NCI-H1436 treated with DMSO at 0.1 percent for 48 hours (cell line): ENCODE measurements at regions not wholly inside any gene's neighbourhood (a gene's known extent, or its start where the extent isn't known, plus 50 kb on each side); places are given as distances from the start of the nearest gene placed in this dataset.
"Not testable (repeated sequence)": the region's sequence is repeated elsewhere in the genome, so short reads cannot be mapped to it uniquely, and the experiment has no call there.

Source experiments
- DNase-seq: peaks from one replicate; lab custom pipeline; 2025; lab: John Stamatoyannopoulos, UW

DNA sequence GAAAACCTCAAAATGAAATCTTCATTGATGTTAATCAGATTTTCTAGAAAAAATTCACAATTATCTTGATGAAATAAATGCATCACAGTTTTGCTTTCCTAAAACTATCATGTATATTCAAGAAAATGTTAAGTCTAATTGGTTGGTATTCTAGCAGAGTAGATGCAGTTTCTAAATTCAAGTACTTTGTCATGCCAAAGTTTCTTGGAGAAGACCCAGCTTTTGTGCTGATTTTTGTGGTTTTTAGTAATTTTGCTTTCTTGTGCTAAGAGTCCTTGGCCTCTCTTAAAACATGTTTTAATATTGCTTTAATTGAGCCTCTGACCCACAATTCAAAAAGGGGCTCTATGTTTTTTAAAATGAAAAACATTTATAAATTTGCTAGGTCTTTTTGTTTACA is 924.8 kb upstream of the PTPRD start:
- DNase-seq = no peak

DNA sequence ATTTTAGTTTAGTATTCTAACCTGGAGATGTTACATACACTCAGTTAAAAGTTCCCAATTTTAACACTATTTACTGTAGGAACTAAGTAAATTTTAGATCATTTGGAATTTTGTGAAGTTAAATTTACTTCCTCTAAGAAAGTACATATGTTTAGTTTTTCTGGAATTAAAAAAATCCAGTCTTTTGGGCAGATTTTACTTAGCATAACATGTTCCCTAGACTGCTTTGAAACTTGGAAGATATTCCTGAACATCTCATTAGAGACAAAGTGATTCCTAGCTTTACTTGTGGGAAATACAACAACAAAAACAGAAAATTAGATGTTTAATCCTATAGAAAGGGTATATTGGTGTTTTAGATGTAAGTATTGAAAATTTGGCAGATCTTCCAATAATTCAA is 930.0 kb upstream of the PTPRD start:
- no peak for DNase-seq

DNA sequence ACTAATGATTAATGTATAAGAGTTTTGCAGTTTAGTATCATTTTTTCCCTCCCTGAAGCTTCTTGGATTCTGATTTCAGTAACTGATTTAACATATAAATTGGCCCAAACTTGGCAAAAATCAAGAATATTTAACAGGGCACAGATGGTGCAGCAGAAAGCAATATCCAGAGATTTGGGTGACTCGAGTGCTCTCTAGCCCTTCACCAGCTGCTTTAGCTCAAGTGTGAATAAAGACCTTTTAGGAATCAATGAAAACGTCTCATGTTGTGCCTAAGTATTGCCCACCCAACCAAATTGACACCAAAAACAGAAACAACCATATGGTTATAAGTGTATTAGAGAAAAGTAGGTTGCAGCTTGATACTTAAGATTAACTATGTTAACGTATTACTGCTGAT is 933.4 kb upstream of the PTPRD start:
- DNase-seq = no peak

DNA sequence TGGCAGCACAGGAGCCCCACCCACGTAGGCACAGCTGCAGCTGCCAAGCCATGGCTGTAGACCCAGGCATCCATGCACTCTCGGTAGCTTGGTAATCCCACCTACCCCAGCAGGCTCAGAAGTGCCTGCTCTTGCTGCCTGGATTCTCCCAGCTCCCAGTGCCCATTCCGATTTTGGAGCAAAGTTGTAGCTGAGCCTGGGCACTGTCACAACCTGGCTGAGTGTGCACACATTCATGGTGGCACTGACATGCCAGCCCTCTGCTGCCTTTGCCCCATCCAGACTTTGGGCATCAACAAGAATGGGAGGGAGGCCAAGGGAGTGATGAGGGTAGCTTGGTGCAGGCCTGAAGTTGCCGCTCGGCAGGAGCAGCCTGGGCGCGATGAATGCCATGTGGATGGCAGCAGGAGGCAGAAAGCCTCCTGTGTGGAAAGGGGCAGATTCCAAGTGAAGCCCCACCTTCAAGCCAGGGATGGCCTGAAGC is 936.6 kb upstream of the PTPRD start:
- DNase-seq = no peak

DNA sequence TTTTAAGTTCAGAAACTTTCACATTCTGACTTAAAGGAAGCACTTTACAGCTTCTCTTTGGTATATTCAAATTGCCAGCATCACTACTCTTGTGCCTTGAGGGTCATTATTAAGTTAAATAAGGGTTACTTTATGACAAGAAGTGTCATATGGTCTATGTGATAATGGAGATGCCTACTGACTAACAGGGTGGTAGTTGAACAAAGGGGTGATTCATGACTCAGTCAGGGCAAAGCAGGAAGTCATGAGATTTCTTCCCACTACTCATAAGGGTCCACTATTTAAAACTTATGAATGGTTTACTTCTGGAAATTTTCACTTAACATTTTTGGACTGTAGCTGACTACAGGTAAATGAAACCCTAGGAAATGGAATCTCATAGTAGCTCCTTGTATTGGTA is 938.3 kb upstream of the PTPRD start:
- DNase-seq = no peak

DNA sequence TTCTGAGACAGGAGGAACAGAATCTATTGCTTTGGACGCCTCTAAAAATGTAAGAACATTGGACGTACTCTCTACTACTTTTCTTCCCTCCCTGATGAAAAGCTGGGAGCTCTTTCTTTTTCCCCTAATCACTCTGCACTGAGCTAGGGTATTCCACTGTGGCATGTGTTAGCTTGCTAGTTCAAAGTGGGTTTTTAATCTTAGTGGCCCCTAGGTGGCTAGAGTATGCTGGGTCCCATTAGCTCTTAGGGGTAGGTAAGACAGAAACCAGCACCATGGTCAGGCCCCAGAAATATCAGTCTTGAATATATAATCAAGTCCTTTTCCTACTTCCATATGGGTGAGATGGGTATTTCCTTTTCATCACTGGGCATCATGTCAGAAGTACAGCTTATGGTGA is 945.2 kb upstream of the PTPRD start:
- no peak for DNase-seq

DNA sequence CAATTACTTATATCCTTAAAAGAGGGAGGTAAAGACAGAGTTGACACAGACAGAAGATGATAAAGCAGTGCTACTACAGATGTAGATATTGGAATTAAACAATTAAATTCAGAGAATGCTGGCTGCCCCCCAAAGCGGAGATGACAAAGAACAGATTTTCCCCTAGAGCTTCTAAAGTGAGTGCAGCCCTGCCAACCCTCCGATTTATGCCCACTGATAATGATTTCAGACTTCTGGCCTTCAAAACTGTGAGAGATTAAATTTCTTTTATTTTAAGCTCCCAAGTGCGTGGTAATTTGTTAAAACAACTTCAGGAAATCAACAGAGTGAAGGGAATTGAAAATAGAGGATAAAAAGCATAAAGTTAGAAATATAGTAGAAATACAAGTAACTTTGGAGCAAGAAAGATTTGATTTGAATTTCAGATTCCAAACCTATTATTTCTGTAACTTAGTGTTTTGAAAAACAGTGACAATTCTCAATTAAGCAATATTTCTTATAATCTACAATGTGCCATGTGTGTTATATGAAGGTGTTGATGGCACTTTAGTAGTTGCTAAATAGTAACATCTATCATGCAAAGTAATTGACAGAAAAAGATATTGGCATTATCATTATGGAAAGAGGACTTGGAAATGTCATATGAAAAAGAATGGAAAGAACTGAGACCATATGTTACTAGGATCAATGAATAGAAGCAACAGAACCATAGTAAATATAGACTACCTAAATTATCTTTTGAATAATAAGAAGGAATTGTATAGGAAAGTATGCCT is 946.4 kb upstream of the PTPRD start:
- no peak for DNase-seq

DNA sequence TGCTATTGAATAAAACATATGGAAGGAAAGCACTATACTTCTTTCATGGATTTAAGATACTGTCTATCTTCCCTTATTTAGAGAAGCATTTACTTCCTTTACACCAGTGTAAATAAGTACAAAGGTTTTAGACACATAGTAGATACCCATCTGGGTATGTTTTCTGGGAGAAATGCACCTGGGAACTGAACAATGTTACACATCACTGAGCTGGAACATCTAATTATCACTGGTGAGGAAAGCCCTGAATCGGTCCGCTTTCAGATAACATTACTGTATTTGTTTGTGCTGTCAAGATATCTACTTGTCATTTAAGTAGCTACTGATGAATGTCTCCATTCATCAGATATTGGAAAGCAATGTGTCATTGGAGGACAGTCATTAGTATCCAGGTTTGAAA is 964.7 kb upstream of the PTPRD start:
- no peak for DNase-seq

DNA sequence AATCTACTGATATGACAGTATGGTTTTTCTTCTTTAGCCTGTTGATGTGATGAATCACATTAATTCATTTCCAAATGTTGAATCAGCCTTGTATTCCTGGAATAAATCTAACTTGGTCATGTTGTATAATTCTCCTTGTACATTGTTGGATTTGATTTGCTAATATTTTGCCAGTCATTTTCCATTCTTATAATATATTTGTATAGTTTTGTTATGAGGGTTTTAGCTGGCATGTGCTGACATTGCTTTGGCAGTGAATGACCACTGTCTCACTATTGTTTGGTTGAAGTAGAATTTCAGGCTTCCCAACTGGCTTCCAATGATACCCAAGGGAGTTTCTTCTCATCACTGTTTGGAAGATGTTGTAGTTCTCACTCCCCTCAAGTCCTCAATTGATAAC is 983.0 kb upstream of the PTPRD start:
- no peak for DNase-seq

DNA sequence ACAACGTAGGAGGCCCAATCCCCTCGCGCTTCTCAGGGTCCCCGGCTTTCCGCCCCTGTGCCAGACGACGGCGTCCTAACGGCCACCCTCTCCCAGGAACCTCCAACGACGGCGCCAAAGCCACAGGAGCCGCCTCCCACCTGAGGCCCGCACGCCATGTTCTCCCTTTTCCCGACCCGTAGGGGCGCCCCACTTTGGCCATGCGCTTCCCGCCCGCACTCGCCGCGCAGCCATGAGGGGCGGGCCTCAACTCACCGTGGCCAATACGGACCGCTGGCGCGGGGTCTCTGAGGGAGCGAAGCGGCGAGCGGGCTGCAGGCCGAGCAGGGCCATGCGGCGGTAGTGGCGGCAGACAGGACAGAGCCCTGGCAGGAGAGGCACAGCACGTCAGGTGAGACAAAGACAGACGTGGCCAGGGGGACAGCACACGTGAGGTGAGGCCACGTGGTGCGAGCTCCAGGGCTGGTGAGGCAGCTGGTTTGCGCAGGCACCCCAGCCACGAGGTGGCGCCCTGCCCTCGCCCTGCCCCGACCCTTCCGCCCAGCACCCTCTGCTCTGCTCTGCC is 1005.5 kb upstream of the PTPRD start:
- no peak for DNase-seq

DNA sequence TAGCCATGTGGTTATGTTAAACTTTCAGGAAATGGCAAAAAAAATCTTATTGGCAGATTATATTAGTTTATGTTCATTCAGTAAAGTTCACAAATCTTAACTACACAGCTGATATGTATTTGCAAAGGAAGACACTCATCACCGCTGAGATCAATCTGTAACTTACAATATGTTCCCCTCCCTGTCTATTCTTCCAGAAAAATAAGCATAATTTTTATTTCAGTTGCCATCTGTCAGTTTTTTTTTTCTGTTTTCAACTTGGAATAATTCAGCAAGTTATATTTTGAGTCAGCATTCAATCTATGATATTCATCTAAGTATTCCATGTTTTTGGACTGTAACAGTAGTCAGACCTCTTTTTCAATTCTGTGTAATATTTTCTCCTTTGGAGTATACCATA is 1019.9 kb upstream of the PTPRD start:
- no peak for DNase-seq

DNA sequence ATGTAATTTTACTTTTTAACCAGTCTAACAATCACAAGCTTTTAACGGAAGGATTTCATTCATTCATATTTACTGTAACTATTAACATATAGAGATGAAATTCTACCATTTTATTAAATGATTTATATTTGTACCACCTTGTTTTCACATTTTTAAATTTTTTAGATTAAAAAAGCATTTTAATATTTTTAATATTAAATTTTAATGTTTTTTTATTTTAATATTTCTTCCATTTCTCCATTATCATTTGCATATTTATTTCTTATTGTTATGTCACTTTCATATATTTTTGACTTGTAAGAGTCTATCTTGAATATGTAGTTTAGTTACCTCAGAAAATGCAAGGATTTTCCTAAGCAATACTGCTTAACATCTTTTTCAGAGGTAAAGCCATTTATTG is 1034.0 kb upstream of the PTPRD start:
- no peak for DNase-seq

DNA sequence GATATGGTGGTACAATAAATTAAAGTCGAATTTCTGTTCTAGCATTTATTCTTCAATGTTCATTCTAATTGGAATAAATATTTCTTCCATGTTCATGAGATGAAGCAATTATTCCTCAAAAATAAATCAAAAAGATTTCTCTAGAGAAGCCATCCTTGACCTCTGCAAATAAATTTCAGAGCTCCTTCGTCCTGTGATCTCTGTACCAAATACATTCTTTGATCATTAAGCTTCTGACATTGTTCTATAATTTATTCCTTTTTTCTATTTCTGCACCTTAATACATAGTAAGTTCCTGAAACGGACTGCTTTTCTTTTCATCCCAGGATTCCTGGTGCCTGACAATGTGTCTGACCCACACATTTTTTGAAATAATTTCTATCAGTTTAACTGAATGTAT is 1039.3 kb upstream of the TYRP1 start:
- DNase-seq = no peak

DNA sequence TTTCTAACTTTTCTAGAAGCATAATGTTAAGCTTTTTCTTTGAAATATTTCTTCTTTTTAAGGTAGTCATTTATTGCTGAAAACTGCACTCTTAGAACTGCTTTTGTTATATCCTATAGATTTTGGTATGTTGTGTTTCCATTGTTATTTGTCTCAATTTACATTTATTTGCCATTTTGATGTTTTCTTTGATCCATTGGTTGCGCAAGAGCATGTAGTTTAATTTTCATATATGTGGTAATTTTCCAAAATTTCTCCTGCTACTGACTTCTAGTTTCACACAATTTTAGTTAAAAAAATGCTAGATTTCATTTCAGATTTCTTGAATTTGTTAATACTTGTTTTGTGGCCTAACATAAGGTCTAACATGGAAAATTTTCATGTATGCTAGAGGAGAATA is 1029.3 kb upstream of the TYRP1 start:
- no peak for DNase-seq

DNA sequence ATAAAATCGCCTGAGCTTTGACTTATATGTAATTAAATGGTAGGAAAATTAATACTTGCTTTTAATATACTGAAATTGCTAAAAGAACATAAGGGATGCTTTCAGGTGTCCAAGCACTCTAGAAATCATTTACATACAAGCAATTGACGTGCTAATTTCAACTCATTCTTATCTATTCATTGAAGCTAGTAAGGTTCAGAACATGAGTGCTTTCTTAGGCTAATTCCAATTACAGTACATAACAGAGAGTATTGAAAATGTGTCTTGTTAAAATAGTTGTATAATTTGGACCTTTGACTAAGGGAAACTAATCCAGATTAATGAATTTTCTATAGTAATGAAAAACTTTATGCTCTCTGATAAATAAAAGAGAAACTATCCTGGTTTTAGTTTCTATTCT is 1016.4 kb upstream of the TYRP1 start:
- no peak for DNase-seq

DNA sequence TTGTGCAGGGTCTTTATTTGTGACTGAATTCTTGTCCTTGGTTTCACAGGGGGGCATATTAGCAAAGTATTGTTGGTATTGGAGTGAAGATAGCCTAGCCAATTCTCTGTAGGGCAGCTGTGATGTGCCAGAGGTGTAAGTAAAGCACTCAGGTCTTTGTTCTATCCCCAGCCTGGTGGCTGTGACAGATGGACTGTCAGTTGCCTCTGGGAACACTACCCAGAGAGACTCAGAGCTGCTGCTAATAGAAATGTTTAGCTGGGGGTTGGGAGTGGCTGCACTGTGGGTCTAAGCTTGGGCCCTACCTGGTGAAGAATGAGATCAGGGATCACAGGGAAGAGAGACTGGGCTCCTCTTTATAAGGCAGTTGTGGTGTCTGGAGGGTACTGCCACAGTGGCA is 1006.5 kb upstream of the TYRP1 start:
- DNase-seq = no peak

DNA sequence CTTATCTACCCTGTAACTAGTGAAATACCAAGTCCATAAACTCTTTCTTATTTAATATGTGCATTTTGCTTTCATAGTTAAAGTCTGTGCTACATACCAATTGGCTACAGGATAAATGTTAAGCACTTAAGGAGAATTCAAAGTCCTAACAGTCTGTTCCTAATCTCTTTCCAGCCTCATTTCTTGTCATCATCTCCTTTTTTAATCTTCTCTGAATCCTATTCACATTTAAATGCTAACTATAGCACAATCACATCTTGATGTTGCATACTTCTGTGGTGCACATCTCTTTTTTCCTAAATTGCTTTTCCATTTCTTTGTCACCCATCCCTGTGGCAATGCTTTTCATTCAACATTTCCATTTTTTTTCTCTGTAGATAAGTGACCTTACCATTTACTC is 996.1 kb upstream of the TYRP1 start:
- no peak for DNase-seq

DNA sequence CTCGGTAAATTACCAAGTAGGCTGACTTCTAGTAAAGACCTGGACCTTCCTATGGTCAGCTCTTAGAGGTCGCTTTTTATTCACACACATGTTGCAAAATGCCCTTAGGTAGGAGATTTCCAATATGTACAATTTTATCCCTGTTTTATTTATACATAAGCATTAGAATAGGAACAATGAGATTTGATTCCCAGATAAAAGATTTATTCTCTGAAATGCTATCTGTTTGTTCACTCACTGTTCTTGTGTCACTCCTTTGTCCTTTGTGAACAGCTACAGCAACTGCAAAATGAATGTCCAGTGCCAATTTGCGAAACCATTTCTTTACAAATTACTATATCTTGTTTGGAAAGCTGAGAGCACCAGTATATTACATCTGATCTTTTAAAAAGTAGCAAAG is 991.5 kb upstream of the TYRP1 start:
- DNase-seq = no peak

DNA sequence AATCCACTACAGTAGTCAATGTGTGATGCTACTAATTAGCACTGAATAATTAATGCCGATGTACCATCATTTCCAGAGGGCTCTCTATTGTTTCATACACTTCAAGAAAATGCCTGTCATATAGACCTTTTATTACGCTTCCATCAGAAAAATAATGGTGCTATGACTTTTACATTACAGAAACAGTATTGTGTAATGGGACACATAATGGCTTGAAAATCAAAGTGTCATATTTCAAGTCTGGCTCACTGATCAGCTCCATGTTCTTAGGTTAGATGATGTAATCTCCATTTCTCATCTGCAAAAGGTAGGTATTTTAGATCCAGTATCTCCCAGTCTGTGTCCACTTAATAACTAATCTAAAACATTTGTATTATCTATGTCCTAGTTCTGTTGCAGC is 990.6 kb upstream of the TYRP1 start:
- DNase-seq = peak; percentile 45

DNA sequence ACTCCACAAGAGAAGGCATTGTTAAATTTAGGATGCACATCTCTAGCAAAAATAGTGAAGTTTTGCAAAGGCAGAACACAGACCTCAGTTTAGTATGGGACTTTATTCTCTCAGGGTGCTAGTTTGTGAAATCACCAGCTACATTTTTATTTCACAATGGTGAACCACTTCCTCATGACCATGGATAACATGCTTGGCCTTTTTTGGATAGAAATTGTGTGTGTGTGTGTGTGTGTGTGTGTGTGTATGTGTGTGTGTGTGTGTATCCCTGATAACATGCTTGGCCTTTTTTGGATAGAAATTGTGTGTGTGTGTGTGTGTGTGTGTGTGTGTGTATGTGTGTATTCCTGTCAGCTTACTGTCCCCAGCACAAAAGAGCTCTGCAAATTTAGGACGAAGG is 989.0 kb upstream of the TYRP1 start:
- DNase-seq = not testable (repeated sequence)

DNA sequence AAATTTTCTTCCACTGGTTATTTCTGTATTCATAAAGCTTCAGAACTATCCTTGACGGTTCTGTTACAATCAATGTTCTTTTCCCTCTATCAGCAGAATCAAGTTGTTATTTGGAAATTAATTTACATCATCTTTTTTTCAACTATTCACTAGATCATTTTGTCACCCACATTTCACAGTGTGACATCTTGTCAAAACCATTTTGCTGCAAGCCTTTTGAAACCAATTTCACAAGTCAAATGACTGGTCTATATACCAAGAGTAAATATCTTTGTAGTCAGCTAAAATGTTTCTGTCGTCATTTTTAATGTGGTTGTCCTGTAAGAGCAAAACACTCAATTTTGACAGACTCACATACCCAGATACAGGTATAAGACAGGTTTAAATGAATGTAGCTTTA is 984.3 kb upstream of the TYRP1 start:
- DNase-seq = no peak

DNA sequence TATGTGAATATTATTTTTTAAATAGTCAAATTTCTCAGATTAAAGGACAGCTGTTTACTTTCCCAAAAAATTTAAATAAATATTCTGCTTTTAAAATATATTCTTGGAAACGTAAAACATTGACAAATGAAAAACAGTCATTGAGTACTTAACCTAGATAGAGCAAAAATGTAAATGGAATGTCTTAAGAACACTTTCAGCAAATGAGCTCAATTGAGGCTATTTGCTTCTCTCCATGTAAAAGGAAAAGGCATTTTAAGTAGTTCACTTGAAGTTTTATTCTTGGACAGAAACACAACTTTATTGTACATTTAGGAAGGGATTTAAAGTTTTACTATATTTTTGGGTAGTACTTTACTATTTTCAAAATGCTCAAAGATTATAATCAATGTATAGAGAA is 983.6 kb upstream of the TYRP1 start:
- DNase-seq = no peak

DNA sequence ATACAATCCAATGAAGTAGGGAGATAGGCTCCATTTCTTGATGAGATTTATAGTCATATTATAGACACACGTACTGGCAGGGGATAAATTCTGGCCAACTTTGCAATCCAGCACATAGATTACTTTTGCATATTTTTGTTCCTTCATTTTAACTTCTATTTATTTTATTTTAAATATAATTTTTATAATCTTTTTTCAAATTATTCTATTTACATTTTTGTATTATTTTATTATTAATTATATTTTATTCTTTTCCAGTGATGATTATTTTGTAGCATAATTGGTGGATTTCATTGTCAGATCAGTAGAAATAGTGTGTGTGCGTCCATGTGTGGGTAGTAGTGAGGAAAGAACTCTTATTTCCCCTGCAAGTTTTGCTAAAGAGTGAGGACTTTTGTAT is 980.1 kb upstream of the TYRP1 start:
- DNase-seq = no peak

DNA sequence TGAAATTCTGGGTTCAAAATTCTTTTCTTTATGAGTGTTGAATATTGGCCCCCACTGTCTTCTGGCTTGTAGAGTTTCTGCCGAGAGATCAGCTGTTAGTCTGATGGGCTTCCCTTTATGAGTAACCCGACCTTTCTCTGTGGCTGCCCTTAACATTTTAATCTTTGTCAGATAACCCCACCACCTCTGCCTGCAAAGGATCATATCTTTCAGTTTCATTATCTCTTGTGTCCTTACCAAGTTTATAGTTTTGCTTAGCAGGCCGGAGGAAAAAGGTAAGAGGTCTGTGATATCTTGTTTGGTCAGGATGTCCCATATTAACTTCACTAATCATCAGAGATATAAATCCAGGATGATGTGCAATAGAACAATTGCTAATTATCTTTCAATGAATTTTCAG is 970.2 kb upstream of the TYRP1 start:
- no peak for DNase-seq
